ENCODE measurements at regions not wholly inside any gene's neighbourhood (a gene's known extent, or its start where the extent isn't known, plus 50 kb on each side); places are given as distances from the start of the nearest gene placed in this dataset.

GRCh38 chr6:9659848-9660247, 755.0 kb downstream of the TFAP2A start:
- Histone ChIP-seq H3K9me3 (ENCODE audit: low read length) (peaks cover 70% of the 10 kb centered on the region), H3K4me1 (ENCODE audit: insufficient read depth, low read length) (no peaks in the 10 kb centered on the region), H3K4me2 (ENCODE audit: low read depth, low read length) (no peak overlapping the region), H3K27ac (ENCODE audit: extremely low read length, insufficient read depth, low read length) (no peak overlapping the region), H2AFZ (ENCODE audit: low read length) (no peak overlapping the region), H3K9ac (ENCODE audit: insufficient read depth, low read depth, low read length) (no peak overlapping the region), H3K4me3 (replicated peaks in 1 of 3; ENCODE audit: insufficient read depth in 1 of 3, low read depth in 2 of 3, low read length in 3 of 3) (no peak overlapping the region; a peak in 1 of 6 replicates), H4K20me1 (ENCODE audit: insufficient read depth, low read length) (no peaks in the 10 kb centered on the region), H3K36me3 (replicated peaks in 1 of 2; ENCODE audit: control insufficient read depth in 1 of 2, insufficient read depth in 2 of 2, low read length in 2 of 2) (no peaks in the 10 kb centered on the region), H3K79me2 (ENCODE audit: insufficient read depth, low read length) (no peaks in the 10 kb centered on the region), H3K27me3 (ENCODE audit: control insufficient read depth in 1 of 2, insufficient read depth in 2 of 2, low read length in 2 of 2) (no peaks in the 10 kb centered on the region)
- intact Hi-C loops (cut with micrococcal nuclease; ENCODE audit: unreplicated experiment): no loop called here
- TF ChIP-seq CREB1 (IDR thresholded peaks at IDR 0.05) (0 out of 2 replicates have a peak, but pooled peaks have one; percentile 9), CREB1 (CRISPR knock-in tag; IDR thresholded peaks at IDR 0.05) (no peak)
- TF ChIP-seq, protein P1, sequence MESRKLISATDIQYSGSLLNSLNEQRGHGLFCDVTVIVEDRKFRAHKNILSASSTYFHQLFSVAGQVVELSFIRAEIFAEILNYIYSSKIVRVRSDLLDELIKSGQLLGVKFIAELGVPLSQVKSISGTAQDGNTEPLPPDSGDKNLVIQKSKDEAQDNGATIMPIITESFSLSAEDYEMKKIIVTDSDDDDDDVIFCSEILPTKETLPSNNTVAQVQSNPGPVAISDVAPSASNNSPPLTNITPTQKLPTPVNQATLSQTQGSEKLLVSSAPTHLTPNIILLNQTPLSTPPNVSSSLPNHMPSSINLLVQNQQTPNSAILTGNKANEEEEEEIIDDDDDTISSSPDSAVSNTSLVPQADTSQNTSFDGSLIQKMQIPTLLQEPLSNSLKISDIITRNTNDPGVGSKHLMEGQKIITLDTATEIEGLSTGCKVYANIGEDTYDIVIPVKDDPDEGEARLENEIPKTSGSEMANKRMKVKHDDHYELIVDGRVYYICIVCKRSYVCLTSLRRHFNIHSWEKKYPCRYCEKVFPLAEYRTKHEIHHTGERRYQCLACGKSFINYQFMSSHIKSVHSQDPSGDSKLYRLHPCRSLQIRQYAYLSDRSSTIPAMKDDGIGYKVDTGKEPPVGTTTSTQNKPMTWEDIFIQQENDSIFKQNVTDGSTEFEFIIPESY (CRISPR knock-in tag; IDR thresholded peaks at IDR 0.05): no peak
- CTCF ChIA-PET (ENCODE audit: low intra/inter-chr PET ratio, low total read pairs): no interaction called here
- no TSS peak for BruUV-seq (replicated peaks)
- FAIRE-seq (no peak), DNase-seq (ENCODE audit: low spot score) (no peak), ATAC-seq (no peak)
- in situ Hi-C loops (cut with HindIII; ENCODE audit: extremely low pct_ligation_motif_present, low pct_unique_long_range_greater_than_20kb): no loop called here
- POLR2A ChIA-PET: no interaction called here
- 25% methylated on average over 4 of the region's 4 CpGs for WGBS (ENCODE audit: low lambda C conversion rate)

- no peaks in the 10 kb centered on the region for H3K36me3 ChIP-seq (replicated peaks in 1 of 2; ENCODE audit: control insufficient read depth in 1 of 2, insufficient read depth in 2 of 2, low read length in 2 of 2)
- no peak for DNase-seq (ENCODE audit: low spot score)
- no peak for TF ChIP-seq CBX1 (IDR thresholded peaks at IDR 0.05; ENCODE audit: low read depth)
- TF ChIP-seq ZNF275 (CRISPR knock-in tag; IDR thresholded peaks at IDR 0.05; ENCODE audit: borderline replicate concordance): no peak
- no peak for TF ChIP-seq HCFC1 (IDR thresholded peaks at IDR 0.05; ENCODE audit: low read depth, low read length)
- TF ChIP-seq KDM1A (CRISPR knock-in tag; IDR thresholded peaks at IDR 0.05): no peak
- TF ChIP-seq GTF3A (CRISPR knock-in tag; conservative IDR thresholded peaks at IDR 0.05): no peak
- TF ChIP-seq BHLHE40 (IDR thresholded peaks at IDR 0.05; ENCODE audit: low read length): no peak
- TF ChIP-seq PPARG (CRISPR knock-in tag; conservative IDR thresholded peaks at IDR 0.05): no peak
- no peak for TF ChIP-seq ZBTB44 (CRISPR knock-in tag; IDR thresholded peaks at IDR 0.05)
- no peak for TF ChIP-seq ZNF577 (CRISPR knock-in tag; IDR thresholded peaks at IDR 0.05; ENCODE audit: borderline replicate concordance, low read depth)
- no peaks in the 10 kb centered on the region for H3K79me2 ChIP-seq (ENCODE audit: insufficient read depth, low read length)
- ATAC-seq: no peak
- WGBS (ENCODE audit: low lambda C conversion rate): 81% methylated on average over 1 of the region's 1 CpG
- BruUV-seq (replicated peaks): no TSS peak
- intact Hi-C loops (cut with micrococcal nuclease; ENCODE audit: unreplicated experiment): no loop called here
- in situ Hi-C loops (cut with HindIII; ENCODE audit: extremely low pct_ligation_motif_present, low pct_unique_long_range_greater_than_20kb): no loop called here
- no peak overlapping the region for H3K4me3 ChIP-seq (replicated peaks in 1 of 3; ENCODE audit: insufficient read depth in 1 of 3, low read depth in 2 of 3, low read length in 3 of 3)
- ChIA-PET CTCF (ENCODE audit: low intra/inter-chr PET ratio, low total read pairs) (no interaction called here), POLR2A (no interaction called here)
- no peak for FAIRE-seq
- no peak overlapping the region for H3K27ac ChIP-seq (ENCODE audit: extremely low read length, insufficient read depth, low read length)
- no peak overlapping the region for H2AFZ ChIP-seq (ENCODE audit: low read length)
- no peaks in the 10 kb centered on the region for H4K20me1 ChIP-seq (ENCODE audit: insufficient read depth, low read length)
- H3K27me3 ChIP-seq (ENCODE audit: control insufficient read depth in 1 of 2, insufficient read depth in 2 of 2, low read length in 2 of 2): no peaks in the 10 kb centered on the region
- no peaks in the 10 kb centered on the region for H3K4me1 ChIP-seq (ENCODE audit: insufficient read depth, low read length)
- H3K4me2 ChIP-seq (ENCODE audit: low read depth, low read length): no peak overlapping the region
- no peak overlapping the region for H3K9ac ChIP-seq (ENCODE audit: insufficient read depth, low read depth, low read length)
- H3K9me3 ChIP-seq (ENCODE audit: low read length): peaks cover 70% of the 10 kb centered on the region
These were observed 756.9 kb downstream of the TFAP2A start for GRCh38 chr6:9657994-9658393.

Measured in HepG2 (cell line).